ENCODE measurements at regions not wholly inside any gene's neighbourhood (a gene's known extent, or its start where the extent isn't known, plus 50 kb on each side); places are given as distances from the start of the nearest gene placed in this dataset.

- DNase-seq (ENCODE audit: low spot score) = no peak
- in situ Hi-C loops (cut with MboI; ENCODE audit: low pct_unique_long_range_greater_than_20kb, low sequenced_read_pairs, unreplicated experiment) = no loop called here
- TF ChIP-seq CTCF (IDR thresholded peaks at IDR 0.05; ENCODE audit: extremely low read depth, insufficient read depth, missing control alignments) = no peak
Measured at GRCh38 chr18:4636967-4637366, 181.9 kb upstream of the DLGAP1 start.

GRCh38 chr18:4631239-4631638 lies 176.1 kb upstream of the DLGAP1 start:
- in situ Hi-C loops (cut with MboI; ENCODE audit: low pct_unique_long_range_greater_than_20kb, low sequenced_read_pairs, unreplicated experiment) = no loop called here
- no peak for TF ChIP-seq CTCF (IDR thresholded peaks at IDR 0.05; ENCODE audit: extremely low read depth, insufficient read depth, missing control alignments)
- no peak for DNase-seq (ENCODE audit: low spot score)

- DNase-seq (ENCODE audit: low spot score) = no peak
- TF ChIP-seq CTCF (IDR thresholded peaks at IDR 0.05; ENCODE audit: extremely low read depth, insufficient read depth, missing control alignments) = no peak
- in situ Hi-C loops (cut with MboI; ENCODE audit: low pct_unique_long_range_greater_than_20kb, low sequenced_read_pairs, unreplicated experiment) = no loop called here
Measured at GRCh38 chr18:4605212-4605611, 150.1 kb upstream of the DLGAP1 start.

GRCh38 chr18:4603955-4604354 lies 148.8 kb upstream of the DLGAP1 start:
- in situ Hi-C loops (cut with MboI; ENCODE audit: low pct_unique_long_range_greater_than_20kb, low sequenced_read_pairs, unreplicated experiment) = no loop called here
- no peak for TF ChIP-seq CTCF (IDR thresholded peaks at IDR 0.05; ENCODE audit: extremely low read depth, insufficient read depth, missing control alignments)
- DNase-seq (ENCODE audit: low spot score) = no peak

- in situ Hi-C loops (cut with MboI; ENCODE audit: low pct_unique_long_range_greater_than_20kb, low sequenced_read_pairs, unreplicated experiment) = no loop called here
- DNase-seq (ENCODE audit: low spot score) = no peak
- TF ChIP-seq CTCF (IDR thresholded peaks at IDR 0.05; ENCODE audit: extremely low read depth, insufficient read depth, missing control alignments) = no peak
Measured at GRCh38 chr18:4599312-4599711, 144.2 kb upstream of the DLGAP1 start.

- no peak for TF ChIP-seq CTCF (IDR thresholded peaks at IDR 0.05; ENCODE audit: extremely low read depth, insufficient read depth, missing control alignments)
- DNase-seq (ENCODE audit: low spot score) = no peak
- in situ Hi-C loops (cut with MboI; ENCODE audit: low pct_unique_long_range_greater_than_20kb, low sequenced_read_pairs, unreplicated experiment) = no loop called here
Measured at GRCh38 chr18:4597301-4597700, 142.2 kb upstream of the DLGAP1 start.

GRCh38 chr18:4593895-4594294 lies 138.8 kb upstream of the DLGAP1 start:
- in situ Hi-C loops (cut with MboI; ENCODE audit: low pct_unique_long_range_greater_than_20kb, low sequenced_read_pairs, unreplicated experiment) = no loop called here
- TF ChIP-seq CTCF (IDR thresholded peaks at IDR 0.05; ENCODE audit: extremely low read depth, insufficient read depth, missing control alignments) = no peak
- no peak for DNase-seq (ENCODE audit: low spot score)
